SK-N-MC (cell line): ENCODE measurements at regions not wholly inside any gene's neighbourhood (a gene's known extent, or its start where the extent isn't known, plus 50 kb on each side); places are given as distances from the start of the nearest gene placed in this dataset.
A peak's percentile ranks its signal among the peaks of the same experiment; 100 is the strongest.

Experiments used
- DNase-seq: peaks from one replicate; pipeline ENCODE4 v3.0.0-alpha.2; 2011; ENCODE audit warnings: low read depth, low spot score
- H3K27ac ChIP-seq: fragments of 200-600 bp; sonication (generic); 2 replicates; pipeline ENCODE4 v1.5.1; 2016; ENCODE audit warnings: mixed run types
- H3K36me3 ChIP-seq: fragments of 200-600 bp; sonication (generic); 2 replicates; pipeline ENCODE4 v1.6.1; 2017; ENCODE audit warnings: antibody characterized with exemption, low read length, mixed read lengths; ENCODE audit not compliant: insufficient read depth
- H3K4me3 ChIP-seq: fragments of 200-600 bp; sonication (generic); 2 replicates; pipeline ENCODE4 v1.5.1; 2016
- H3K9ac ChIP-seq: fragments of 200-600 bp; sonication (generic); 2 replicates; pipeline ENCODE4 v1.8.0; 2017; ENCODE audit warnings: mixed run types, mixed read lengths; ENCODE audit not compliant: insufficient read length
- H3K9me3 ChIP-seq: fragments of 200-600 bp; sonication (generic); 2 replicates; pipeline ENCODE4 v1.6.1; 2017; ENCODE audit warnings: low read depth, mild to moderate bottlenecking, antibody characterized with exemption, low read length, moderate library complexity, mixed read lengths
- EZH2 ChIP-seq: fragments of 200-600 bp; sonication (generic); IDR thresholded peaks from one replicate; pipeline ENCODE4 v1.6.1; 2017; ENCODE audit warnings: antibody characterized with exemption
- FOXP2 ChIP-seq: optimal IDR thresholded peaks from 2 replicates; pipeline ENCODE3; 2011; ENCODE audit warnings: mild to moderate bottlenecking, moderate library complexity; ENCODE audit not compliant: insufficient read depth; ENCODE audit errors: extremely low read length, control extremely low read depth
- POLR2AphosphoS5 ChIP-seq: IDR thresholded peaks from 2 replicates; pipeline ENCODE4 v1.6.1; 2012; ENCODE audit warnings: mild to moderate bottlenecking, low read depth, low read length, borderline replicate concordance

- H3K4me3 ChIP-seq, result no peak overlapping the region
- TF ChIP-seq FOXP2 (no peak), EZH2 (no peak), POLR2AphosphoS5 (no peak)
- no peaks in the 10 kb centered on the region for H3K36me3 ChIP-seq
- no peak overlapping the region for H3K27ac ChIP-seq
- H3K9ac ChIP-seq, result no peak overlapping the region
- no peaks in the 10 kb centered on the region for H3K9me3 ChIP-seq
- no peak for DNase-seq
These were observed 53.0 kb upstream of the MLIP start for GRCh38 chr6:54058236-54058635.

GRCh38 chr6:54059683-54060082 is 51.6 kb upstream of the MLIP start:
- Histone ChIP-seq H3K4me3 (no peak overlapping the region), H3K36me3 (no peaks in the 10 kb centered on the region), H3K9me3 (no peaks in the 10 kb centered on the region), H3K9ac (no peak overlapping the region), H3K27ac (no peak overlapping the region)
- DNase-seq, result no peak
- TF ChIP-seq FOXP2 (no peak), EZH2 (no peak), POLR2AphosphoS5 (no peak)

GRCh38 chr6:54060286-54060685 is 51.0 kb upstream of the MLIP start:
- peak; percentile 52 for DNase-seq
- H3K9me3 ChIP-seq, result no peaks in the 10 kb centered on the region
- no peaks in the 10 kb centered on the region for H3K36me3 ChIP-seq
- H3K9ac ChIP-seq, result no peak overlapping the region
- H3K27ac ChIP-seq, result no peak overlapping the region; the same call in 1 of the 2 replicates
- H3K4me3 ChIP-seq, result peak overlapping the region; percentile 28; the same call in 1 of the 2 replicates
- TF ChIP-seq FOXP2 (no peak), EZH2 (no peak), POLR2AphosphoS5 (no peak)
